ENCODE measurements at regions not wholly inside any gene's neighbourhood (a gene's known extent, or its start where the extent isn't known, plus 50 kb on each side); places are given as distances from the start of the nearest gene placed in this dataset.
"Not testable (repeated sequence)": the region's sequence is repeated elsewhere in the genome, so short reads cannot be mapped to it uniquely, and the experiment has no call there.

DNA sequence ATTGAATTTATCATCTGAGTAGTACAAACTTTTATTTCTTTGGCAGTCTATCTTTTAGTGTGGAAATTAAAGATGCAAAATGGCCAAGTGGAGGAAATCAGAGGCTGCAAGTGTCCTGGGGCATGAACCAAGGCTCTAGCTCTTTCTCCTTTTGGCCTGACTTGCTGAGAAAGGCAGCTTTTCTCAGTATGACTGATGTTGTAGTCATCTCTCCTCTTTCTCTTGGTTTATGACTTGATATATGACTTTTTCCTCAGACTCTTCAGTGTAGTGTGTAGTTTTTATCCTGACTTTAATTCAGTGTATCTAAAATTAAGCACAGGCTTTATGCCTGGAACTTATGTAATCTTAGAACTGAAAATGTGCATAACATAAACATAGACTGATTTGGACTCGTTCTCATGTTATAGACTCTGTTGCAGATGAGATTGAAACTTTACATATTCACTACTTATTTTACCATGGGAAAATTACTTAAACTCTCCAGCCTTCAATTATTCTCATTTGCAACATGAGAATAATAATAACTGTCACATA, 65.7 kb downstream of the SLITRK5 start:
- H3K9me3 ChIP-seq (ENCODE audit: low read depth, low read length): no peaks in the 10 kb centered on the region
- H3K4me3 ChIP-seq (ENCODE audit: low read length): no peak overlapping the region
- H3K27me3 ChIP-seq (ENCODE audit: insufficient read depth, low read length): no peaks in the 10 kb centered on the region
- H3K4me1 ChIP-seq (ENCODE audit: insufficient read depth, low read length): no peaks in the 10 kb centered on the region

DNA sequence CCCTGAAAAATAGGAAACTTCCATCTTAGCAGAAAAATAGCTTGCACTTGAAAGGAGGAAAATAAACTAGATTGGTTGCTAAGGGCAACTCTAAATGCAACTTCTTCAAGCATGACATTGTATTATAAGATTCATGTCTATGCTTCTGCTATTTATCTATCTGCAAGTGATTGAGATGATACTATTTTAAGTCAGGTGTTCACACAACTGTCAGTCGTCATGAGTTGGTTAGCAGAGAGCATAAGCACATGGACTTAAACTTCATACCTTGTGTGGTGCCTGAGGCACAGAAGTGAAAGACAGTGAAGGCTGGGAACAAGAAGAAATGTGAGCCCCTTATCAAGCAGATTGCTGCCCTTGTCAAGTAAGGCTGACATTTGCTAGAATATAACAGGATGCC, 82.9 kb downstream of the SLITRK5 start:
- H3K4me3 ChIP-seq (ENCODE audit: low read length): no peak overlapping the region
- H3K9me3 ChIP-seq (ENCODE audit: low read depth, low read length): no peaks in the 10 kb centered on the region
- no peaks in the 10 kb centered on the region for H3K4me1 ChIP-seq (ENCODE audit: insufficient read depth, low read length)
- no peaks in the 10 kb centered on the region for H3K27me3 ChIP-seq (ENCODE audit: insufficient read depth, low read length)

DNA sequence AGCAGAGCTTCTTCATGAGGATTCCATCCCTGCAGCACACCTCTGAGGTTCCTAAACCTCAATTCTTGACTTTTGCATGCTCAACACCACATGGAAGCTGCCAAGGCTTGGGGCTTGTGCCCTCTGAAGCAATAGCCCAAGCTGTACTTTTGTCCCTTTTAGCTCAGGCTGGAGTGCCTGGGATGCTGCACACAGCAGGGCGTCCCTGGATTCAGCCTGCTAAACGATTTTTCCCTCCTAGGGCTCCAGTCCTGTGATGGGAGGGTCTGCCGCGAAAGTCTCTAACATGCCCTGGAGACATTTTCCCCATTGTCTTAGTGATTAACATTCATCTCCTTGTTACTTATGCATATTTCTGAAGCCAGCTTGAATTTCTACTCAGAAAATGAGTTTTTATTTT, 98.3 kb downstream of the SLITRK5 start:
- Histone ChIP-seq H3K4me3 (ENCODE audit: low read length) (no peak overlapping the region), H3K9me3 (ENCODE audit: low read depth, low read length) (no peaks in the 10 kb centered on the region), H3K4me1 (ENCODE audit: insufficient read depth, low read length) (no peaks in the 10 kb centered on the region), H3K27me3 (ENCODE audit: insufficient read depth, low read length) (no peaks in the 10 kb centered on the region)

DNA sequence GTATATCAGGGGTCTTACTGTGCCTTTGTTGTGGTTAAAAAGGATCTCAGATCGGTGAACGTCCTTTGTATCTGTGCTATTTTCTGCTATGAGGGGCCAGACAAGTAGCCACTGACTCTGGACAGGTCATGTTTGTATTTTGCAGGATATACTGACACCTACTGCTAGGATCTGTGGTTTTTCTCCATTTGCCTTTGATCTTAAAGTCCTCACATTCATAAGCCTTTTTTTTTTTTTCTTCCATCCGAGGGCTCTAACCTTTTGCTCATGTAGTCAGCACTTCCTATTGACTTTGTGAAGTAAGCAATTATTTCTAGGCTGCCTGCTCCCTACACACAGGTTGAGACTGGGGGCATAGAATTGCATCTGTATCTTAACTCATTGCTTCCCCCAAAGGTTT, 106.2 kb downstream of the SLITRK5 start:
- no peaks in the 10 kb centered on the region for H3K9me3 ChIP-seq (ENCODE audit: low read depth, low read length)
- no peak overlapping the region for H3K4me3 ChIP-seq (ENCODE audit: low read length)
- no peaks in the 10 kb centered on the region for H3K4me1 ChIP-seq (ENCODE audit: insufficient read depth, low read length)
- H3K27me3 ChIP-seq (ENCODE audit: insufficient read depth, low read length): no peaks in the 10 kb centered on the region

DNA sequence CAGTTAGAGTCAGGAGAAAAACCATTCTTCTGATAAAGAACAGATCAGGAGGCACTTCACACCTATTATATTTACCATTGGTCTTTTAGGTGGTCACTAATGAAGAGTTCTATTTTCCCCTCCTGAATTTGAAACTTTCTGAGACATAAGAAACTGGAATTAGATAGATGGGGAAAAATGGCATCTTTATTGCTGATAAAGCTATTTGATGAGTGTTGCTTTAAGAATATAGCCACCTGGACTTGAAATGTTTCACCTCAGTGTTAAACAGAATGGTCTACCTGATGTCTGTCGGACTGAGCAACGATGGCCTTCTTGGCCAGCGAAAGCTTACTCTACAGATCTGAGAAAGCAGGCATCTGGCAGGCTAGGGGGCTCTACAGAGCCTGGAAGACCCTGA, 107.0 kb downstream of the SLITRK5 start:
- H3K4me3 ChIP-seq (ENCODE audit: low read length): no peak overlapping the region
- H3K9me3 ChIP-seq (ENCODE audit: low read depth, low read length): no peaks in the 10 kb centered on the region
- H3K27me3 ChIP-seq (ENCODE audit: insufficient read depth, low read length): no peaks in the 10 kb centered on the region
- no peaks in the 10 kb centered on the region for H3K4me1 ChIP-seq (ENCODE audit: insufficient read depth, low read length)

DNA sequence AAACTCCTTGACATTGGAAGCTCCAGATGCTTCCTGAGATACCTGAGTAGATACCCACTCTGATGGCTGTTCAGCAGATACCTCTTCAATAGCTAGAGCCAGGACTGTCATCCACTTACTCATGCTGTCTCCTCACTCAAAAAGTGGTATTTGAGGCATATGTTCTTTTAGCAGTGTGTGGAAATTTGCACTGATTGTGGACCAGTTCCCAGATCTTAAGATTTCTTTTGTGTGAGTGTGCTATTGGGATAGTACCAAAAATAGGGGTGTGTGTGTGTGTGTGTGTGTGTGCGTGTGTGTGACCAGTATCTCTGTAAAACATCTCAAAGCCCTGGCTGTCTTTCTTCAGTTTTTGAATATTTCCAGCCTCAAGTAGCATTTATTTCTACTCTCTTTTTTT, 108.3 kb downstream of the SLITRK5 start:
- no peaks in the 10 kb centered on the region for H3K4me1 ChIP-seq (ENCODE audit: insufficient read depth, low read length)
- no peaks in the 10 kb centered on the region for H3K9me3 ChIP-seq (ENCODE audit: low read depth, low read length)
- H3K27me3 ChIP-seq (ENCODE audit: insufficient read depth, low read length): no peaks in the 10 kb centered on the region
- no peak overlapping the region for H3K4me3 ChIP-seq (ENCODE audit: low read length)

DNA sequence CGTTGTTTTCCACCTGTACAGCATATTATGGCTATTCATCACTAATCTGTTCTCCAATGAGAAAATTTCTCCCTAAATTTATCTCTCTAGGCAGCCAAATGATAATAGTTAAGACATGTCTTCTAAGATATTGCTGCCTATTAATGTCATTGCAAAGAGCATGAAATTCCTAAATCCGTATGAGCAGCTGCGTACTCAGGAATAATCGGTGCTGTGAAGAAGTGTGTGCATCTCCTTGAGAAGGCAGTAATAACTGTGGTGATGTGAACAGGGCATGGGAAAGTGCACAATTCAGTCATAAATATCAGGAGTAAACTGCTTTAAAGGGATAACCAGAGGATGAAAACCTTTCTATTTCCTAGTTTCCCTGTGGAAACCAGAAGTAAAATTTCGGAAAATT, 112.2 kb downstream of the SLITRK5 start:
- no peak overlapping the region for H3K4me3 ChIP-seq (ENCODE audit: low read length)
- H3K4me1 ChIP-seq (ENCODE audit: insufficient read depth, low read length): no peaks in the 10 kb centered on the region
- H3K9me3 ChIP-seq (ENCODE audit: low read depth, low read length): no peaks in the 10 kb centered on the region
- no peaks in the 10 kb centered on the region for H3K27me3 ChIP-seq (ENCODE audit: insufficient read depth, low read length)

DNA sequence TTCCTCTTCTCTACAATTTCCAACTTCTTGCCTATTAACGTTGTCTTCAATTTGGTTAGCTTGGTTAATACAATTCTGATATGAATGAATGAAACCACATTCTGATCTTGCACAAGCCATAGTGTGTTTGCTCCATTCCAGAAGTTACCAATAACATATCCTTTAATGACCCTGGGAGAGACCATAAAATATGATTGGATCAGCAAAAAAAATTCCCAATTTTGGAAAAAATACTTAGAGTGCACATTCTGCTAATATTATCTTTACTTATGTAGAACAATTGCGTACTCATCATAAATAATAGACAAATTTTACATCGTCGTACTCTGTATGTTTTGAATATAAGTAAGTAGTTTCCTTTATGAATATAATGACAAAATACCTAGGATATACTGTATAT, 117.2 kb downstream of the SLITRK5 start:
- Histone ChIP-seq H3K4me3 (ENCODE audit: low read length) (no peak overlapping the region), H3K9me3 (ENCODE audit: low read depth, low read length) (no peaks in the 10 kb centered on the region), H3K4me1 (ENCODE audit: insufficient read depth, low read length) (no peaks in the 10 kb centered on the region), H3K27me3 (ENCODE audit: insufficient read depth, low read length) (no peaks in the 10 kb centered on the region)

DNA sequence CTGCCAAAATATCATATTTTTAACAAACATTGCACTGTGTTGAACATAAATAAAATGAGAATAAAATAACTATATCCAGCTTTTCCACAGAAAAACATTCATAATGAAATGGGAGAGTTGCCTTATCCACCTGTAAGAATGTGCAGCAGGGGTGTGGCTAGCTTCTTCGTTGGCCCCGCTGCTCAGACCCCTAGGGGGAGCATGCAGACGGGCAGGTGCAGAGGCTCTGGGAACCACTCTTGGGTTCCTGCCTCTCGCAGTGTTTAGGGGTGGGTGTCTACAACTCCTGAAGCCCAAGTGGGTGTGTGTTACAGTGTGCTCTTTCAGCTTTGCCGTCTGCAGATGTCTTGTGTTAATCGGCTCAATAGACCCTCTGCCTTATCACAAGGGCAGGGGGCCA, 121.7 kb downstream of the SLITRK5 start:
- no peak overlapping the region for H3K4me3 ChIP-seq (ENCODE audit: low read length)
- H3K4me1 ChIP-seq (ENCODE audit: insufficient read depth, low read length): no peaks in the 10 kb centered on the region
- H3K9me3 ChIP-seq (ENCODE audit: low read depth, low read length): no peaks in the 10 kb centered on the region
- H3K27me3 ChIP-seq (ENCODE audit: insufficient read depth, low read length): no peaks in the 10 kb centered on the region

DNA sequence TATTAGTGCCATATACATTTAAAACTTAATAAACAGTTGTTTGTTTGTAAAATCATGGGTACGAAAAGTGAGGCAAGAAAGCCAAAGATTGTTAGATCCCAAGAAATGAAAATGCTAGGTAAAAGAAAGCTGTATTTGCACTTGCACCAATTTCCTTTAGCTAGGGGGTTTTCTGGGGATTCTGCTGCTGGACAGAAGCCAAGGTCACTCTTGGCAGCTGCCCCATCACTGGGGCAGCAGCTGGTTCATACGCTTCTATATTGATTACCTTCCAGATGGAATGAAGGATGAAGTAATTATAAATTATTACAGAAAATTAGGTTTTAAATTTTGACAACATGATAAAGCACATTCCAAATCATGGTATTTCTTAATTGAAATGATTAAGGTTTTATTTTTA, 127.4 kb downstream of the SLITRK5 start:
- Histone ChIP-seq H3K9me3 (ENCODE audit: low read depth, low read length) (no peaks in the 10 kb centered on the region), H3K4me3 (ENCODE audit: low read length) (no peak overlapping the region), H3K4me1 (ENCODE audit: insufficient read depth, low read length) (no peaks in the 10 kb centered on the region), H3K27me3 (ENCODE audit: insufficient read depth, low read length) (no peaks in the 10 kb centered on the region)

DNA sequence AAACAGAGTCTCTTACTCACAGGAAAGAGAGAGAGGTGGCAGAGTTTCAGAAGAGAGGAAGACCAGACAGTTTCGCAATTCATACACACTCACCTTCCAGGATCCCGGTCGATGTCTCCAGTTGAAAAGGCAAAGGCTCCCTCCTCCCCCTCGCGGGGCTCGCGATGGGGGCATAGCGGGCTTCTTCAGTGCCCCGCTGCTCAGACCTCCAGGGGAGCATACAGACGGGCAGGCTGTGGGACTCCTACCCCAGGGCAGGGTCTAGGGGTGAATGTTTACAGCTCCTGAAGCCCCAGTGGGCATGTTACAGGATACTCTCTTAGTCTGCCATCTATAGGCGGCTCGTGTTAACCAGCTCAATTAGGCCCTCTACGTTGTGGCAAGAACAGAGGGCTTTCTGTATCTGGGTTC, 139.2 kb downstream of the SLITRK5 start:
- H3K9me3 ChIP-seq (ENCODE audit: low read depth, low read length): no peaks in the 10 kb centered on the region
- H3K4me1 ChIP-seq (ENCODE audit: insufficient read depth, low read length): no peaks in the 10 kb centered on the region

DNA sequence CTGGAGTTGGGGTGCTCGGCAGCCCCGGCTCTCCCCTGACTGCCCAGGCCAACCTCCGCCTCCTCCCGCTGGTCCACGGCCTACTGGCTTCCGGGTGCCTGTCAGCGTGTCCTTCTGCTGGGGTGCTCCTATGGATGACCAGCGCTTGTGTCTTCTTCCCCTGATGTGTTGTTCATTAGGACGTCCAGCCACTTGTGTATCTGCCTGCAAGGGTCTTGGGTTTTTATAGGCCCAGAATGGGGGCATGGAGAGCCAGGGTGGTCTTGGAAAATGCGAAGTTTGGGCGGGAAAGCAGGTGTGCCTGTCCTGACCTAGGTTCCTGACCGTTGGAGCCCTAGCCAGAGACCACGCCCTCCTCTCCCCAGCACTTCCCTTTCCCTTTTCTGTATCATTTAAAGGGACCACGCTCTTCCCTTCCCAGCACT, 139.8 kb downstream of the SLITRK5 start:
- Histone ChIP-seq H3K27me3 (ENCODE audit: insufficient read depth, low read length) (no peaks in the 10 kb centered on the region), H3K9me3 (ENCODE audit: low read depth, low read length) (no peaks in the 10 kb centered on the region), H3K4me1 (ENCODE audit: insufficient read depth, low read length) (no peaks in the 10 kb centered on the region), H3K4me3 (ENCODE audit: low read length) (no peak overlapping the region)

More for the DNA sequence above, 139.2 kb downstream of the SLITRK5 start:
- Histone ChIP-seq H3K4me3 (ENCODE audit: low read length) (no peak overlapping the region), H3K27me3 (ENCODE audit: insufficient read depth, low read length) (no peaks in the 10 kb centered on the region)

DNA sequence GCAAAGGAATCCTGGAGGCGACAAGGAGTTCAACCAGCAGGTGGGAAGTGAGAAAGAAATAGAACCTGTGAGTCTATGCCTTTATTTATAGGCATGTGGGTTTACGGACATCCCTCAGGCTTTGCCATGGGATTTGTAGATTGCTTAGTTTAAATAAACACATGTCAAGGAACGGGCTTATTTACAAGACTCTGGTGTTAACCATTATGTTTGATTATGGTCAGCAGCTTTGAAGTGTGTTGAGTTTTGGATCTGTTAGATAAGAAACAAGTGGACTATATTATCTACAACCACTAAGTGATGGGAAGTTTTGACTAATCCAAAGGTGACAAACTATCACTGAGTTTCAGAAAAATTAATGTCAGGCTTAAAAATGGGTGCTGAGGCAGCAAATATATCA, 143.2 kb downstream of the SLITRK5 start:
- H3K4me1 ChIP-seq (ENCODE audit: insufficient read depth, low read length): no peaks in the 10 kb centered on the region
- H3K27me3 ChIP-seq (ENCODE audit: insufficient read depth, low read length): no peaks in the 10 kb centered on the region
- no peaks in the 10 kb centered on the region for H3K9me3 ChIP-seq (ENCODE audit: low read depth, low read length)
- no peak overlapping the region for H3K4me3 ChIP-seq (ENCODE audit: low read length)

DNA sequence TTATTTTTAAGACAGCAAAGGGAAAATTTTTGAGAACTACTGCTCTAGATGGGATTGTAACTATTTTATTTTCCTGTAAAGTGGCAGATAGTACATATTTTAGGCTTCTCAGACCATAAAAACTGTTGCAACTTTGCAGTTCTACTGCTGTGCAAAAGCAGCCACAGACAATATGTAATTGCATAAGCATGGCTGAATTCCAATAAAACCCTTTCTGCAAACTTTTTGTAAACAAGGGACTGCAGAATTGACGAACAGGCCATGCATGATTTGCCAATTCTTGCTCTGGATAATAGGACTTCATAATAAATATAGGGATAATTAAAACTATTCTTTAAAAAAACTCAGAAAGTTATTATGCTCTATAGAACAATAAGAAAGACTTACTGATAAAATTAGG, 149.1 kb downstream of the SLITRK5 start:
- Histone ChIP-seq H3K4me1 (ENCODE audit: insufficient read depth, low read length) (no peaks in the 10 kb centered on the region), H3K9me3 (ENCODE audit: low read depth, low read length) (no peaks in the 10 kb centered on the region)

DNA sequence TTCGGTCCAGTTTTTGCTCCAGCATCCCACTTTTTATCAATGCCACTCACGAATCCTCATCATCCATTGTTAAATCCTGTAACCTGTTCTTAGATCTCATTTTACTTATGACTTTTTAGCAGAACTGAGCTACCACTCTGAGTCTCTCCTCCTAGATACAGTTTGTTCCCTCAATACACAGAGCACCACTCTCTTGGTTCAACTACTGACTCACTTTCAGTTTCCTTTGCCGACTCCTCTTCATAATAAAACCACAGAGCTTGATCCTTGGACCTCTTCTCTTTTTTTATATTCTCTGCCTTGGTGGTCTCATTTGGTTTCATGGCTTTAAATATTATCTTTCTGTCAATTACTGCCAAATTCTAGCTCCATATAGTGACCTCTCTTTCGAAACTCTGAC, 150.3 kb downstream of the SLITRK5 start:
- H3K4me3 ChIP-seq (ENCODE audit: low read length): no peak overlapping the region
- no peaks in the 10 kb centered on the region for H3K9me3 ChIP-seq (ENCODE audit: low read depth, low read length)

More for the DNA sequence above, 149.1 kb downstream of the SLITRK5 start:
- Histone ChIP-seq H3K4me3 (ENCODE audit: low read length) (no peak overlapping the region), H3K27me3 (ENCODE audit: insufficient read depth, low read length) (no peaks in the 10 kb centered on the region)

DNA sequence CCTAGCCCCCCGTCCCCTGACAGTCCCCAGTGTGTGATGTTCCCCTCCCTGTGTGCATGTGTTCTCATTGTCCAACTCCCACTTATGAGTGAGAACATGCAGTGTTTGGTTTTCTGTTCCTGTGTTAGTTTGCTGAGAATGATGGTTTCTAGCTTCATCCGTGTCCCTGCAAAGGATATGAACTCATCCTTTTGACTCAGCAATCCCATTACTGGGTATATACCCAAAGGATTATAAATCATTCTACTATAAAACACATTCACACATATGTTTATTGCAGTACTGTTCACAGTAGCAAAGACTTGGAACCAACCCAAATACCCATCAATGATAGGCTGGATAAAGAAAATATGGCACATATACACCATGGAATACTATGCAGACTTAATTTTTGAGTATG, 155.1 kb downstream of the SLITRK5 start:
- not testable (repeated sequence) for H3K4me1 ChIP-seq (ENCODE audit: insufficient read depth, low read length); H3K27me3 ChIP-seq (ENCODE audit: insufficient read depth, low read length); H3K4me3 ChIP-seq (ENCODE audit: low read length); H3K9me3 ChIP-seq (ENCODE audit: low read depth, low read length)

More for the DNA sequence above, 150.3 kb downstream of the SLITRK5 start:
- no peaks in the 10 kb centered on the region for H3K4me1 ChIP-seq (ENCODE audit: insufficient read depth, low read length)
- H3K27me3 ChIP-seq (ENCODE audit: insufficient read depth, low read length): no peaks in the 10 kb centered on the region

DNA sequence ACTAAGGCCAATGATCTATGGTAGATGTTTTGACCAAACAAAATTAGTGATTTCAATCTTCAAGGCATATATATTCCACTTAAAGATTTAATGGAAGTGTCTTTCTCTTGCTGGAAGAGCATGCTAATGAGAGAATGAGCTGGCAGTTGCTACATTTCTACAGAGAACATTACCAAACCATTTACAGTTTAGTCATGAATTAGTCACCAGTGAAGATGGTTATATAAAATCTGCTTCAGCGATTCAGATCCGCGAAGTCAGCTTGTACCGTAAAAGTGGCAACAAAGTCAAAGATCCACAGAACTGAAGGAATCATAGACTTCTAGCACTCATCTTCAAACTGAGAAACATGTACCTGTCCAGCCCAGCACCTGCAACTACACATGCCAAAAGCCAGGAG, 156.3 kb downstream of the SLITRK5 start:
- no peak overlapping the region for H3K4me3 ChIP-seq (ENCODE audit: low read length)
- H3K27me3 ChIP-seq (ENCODE audit: insufficient read depth, low read length): no peaks in the 10 kb centered on the region
- H3K4me1 ChIP-seq (ENCODE audit: insufficient read depth, low read length): no peaks in the 10 kb centered on the region
- H3K9me3 ChIP-seq (ENCODE audit: low read depth, low read length): no peaks in the 10 kb centered on the region

All from mononuclear cell (primary cell).